Fibroblast of lung (primary cell): ENCODE measurements at regions not wholly inside any gene's neighbourhood (a gene's known extent, or its start where the extent isn't known, plus 50 kb on each side); places are given as distances from the start of the nearest gene placed in this dataset.

Experiments
- EZH2 ChIP-seq: IDR thresholded peaks from 2 replicates; pipeline ENCODE4 v1.5.1; 2012; ENCODE audit warnings: low read length, control low read depth, mild to moderate bottlenecking; ENCODE audit errors: missing control alignments
- TF ChIP-seq, protein P1 (sequence below), 2 donors: IDR thresholded peaks in 1 of 2; conservative IDR thresholded peaks in 1 of 2; 1 replicate in 1 of 2; 2 replicates in 1 of 2; pipeline ENCODE4 v1.5.1; 2011 to 2012; ENCODE audit warnings: low read length in 2 of 2, control low read depth in 1 of 2, inconsistent platforms in 1 of 2, low read depth in 1 of 2, mild to moderate bottlenecking in 1 of 2

DNA sequence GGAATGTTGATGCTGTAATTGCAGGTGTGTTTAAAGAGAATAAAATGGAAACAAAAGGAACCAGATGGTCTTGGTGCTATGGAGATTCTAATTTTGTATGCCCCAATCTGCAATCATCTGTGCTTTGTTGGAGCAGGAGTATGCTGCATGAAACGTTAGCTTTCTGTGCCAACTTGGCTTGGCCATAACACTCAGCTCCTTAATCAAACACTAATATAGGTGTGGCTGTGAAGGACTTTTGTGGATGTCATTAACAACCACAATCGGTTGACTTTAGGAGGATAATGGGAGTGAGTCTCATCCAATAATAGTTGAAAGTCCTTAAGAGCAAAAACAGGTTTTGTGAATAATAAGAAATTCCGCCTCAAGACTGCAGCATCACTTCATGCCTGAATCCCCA is 399.2 kb downstream of the NLGN4X start:
- TF ChIP-seq, protein P1, sequence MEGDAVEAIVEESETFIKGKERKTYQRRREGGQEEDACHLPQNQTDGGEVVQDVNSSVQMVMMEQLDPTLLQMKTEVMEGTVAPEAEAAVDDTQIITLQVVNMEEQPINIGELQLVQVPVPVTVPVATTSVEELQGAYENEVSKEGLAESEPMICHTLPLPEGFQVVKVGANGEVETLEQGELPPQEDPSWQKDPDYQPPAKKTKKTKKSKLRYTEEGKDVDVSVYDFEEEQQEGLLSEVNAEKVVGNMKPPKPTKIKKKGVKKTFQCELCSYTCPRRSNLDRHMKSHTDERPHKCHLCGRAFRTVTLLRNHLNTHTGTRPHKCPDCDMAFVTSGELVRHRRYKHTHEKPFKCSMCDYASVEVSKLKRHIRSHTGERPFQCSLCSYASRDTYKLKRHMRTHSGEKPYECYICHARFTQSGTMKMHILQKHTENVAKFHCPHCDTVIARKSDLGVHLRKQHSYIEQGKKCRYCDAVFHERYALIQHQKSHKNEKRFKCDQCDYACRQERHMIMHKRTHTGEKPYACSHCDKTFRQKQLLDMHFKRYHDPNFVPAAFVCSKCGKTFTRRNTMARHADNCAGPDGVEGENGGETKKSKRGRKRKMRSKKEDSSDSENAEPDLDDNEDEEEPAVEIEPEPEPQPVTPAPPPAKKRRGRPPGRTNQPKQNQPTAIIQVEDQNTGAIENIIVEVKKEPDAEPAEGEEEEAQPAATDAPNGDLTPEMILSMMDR (conservative IDR thresholded peaks at IDR 0.05 in 1 of 2, IDR thresholded peaks at IDR 0.05 in 1 of 2; ENCODE audit: low read depth in 1 of 2, low read length in 2 of 2): no peak
- no peak for TF ChIP-seq EZH2
